H1 (cell line): ENCODE measurements at regions not wholly inside any gene's neighbourhood (a gene's known extent, or its start where the extent isn't known, plus 50 kb on each side); places are given as distances from the start of the nearest gene placed in this dataset.

Experiments
- CTCF ChIA-PET: fragments of 300-600 bp; sonication (Branson Sonifier 250); formaldehyde crosslinking; loops from one replicate; lab custom pipeline; 2021; ENCODE audit not compliant: partially characterized antibody; lab: Charles Lee
- POLR2A ChIA-PET: fragments of 300-600 bp; sonication (Branson Sonifier 250); formaldehyde crosslinking; loops from one replicate; lab custom pipeline; 2021; ENCODE audit warnings: inconsistent platforms; ENCODE audit not compliant: partially characterized antibody; lab: Charles Lee
- DNase-seq, 2 experiments: peaks; one replicate each; pipeline versions ENCODE4 v3.0.0 to v3.0.0-alpha.2; 2010 to 2022; ENCODE audit warnings: low spot score in 2 of 2, low read depth in 1 of 2, mixed read lengths in 1 of 2
- FAIRE-seq: peaks from 2 replicates; lab custom pipeline; 2011; peaks lifted over from hg19 to GRCh38; lab: Jason Lieb, UNC
- H2AFZ ChIP-seq: 2 replicates; pipeline ENCODE4 v1.8.1; 2012; ENCODE audit warnings: low read length, inconsistent platforms
- H2AK5ac ChIP-seq: 2 replicates; pipeline ENCODE4 v1.6.1; 2013; ENCODE audit warnings: low read depth, low read length
- H2BK120ac ChIP-seq: replicated peaks from 2 replicates; pipeline ENCODE3; 2013; ENCODE audit warnings: low read depth, low read length, inconsistent platforms
- H2BK12ac ChIP-seq: 2 replicates; pipeline ENCODE4 v1.6.1; 2013; ENCODE audit warnings: low read depth, low read length
- H2BK15ac ChIP-seq: 2 replicates; pipeline ENCODE4 v1.6.1; 2013; ENCODE audit warnings: low read length
- H2BK20ac ChIP-seq: 2 replicates; pipeline ENCODE4 v1.6.1; 2013; ENCODE audit warnings: low read length
- H2BK5ac ChIP-seq: 2 replicates; pipeline ENCODE4 v1.6.1; 2013; ENCODE audit warnings: low read depth, low read length
- H3K14ac ChIP-seq: 2 replicates; pipeline ENCODE4 v1.6.1; 2013; ENCODE audit warnings: inconsistent platforms; ENCODE audit not compliant: insufficient read length
- H3K18ac ChIP-seq: 2 replicates; pipeline ENCODE4 v1.6.1; 2013; ENCODE audit warnings: low read length; ENCODE audit errors: extremely low read depth
- H3K23ac ChIP-seq: 2 replicates; pipeline ENCODE4 v1.6.1; 2013; ENCODE audit warnings: inconsistent platforms; ENCODE audit not compliant: insufficient read length
- H3K23me2 ChIP-seq: 2 replicates; pipeline ENCODE4 v1.6.1; 2013; ENCODE audit warnings: low read depth, low read length
- H3K27ac ChIP-seq: 2 replicates; pipeline ENCODE4 v1.6.1; 2011; ENCODE audit warnings: low read depth, low read length, inconsistent platforms
- H3K27me3 ChIP-seq, 4 experiments: replicated peaks in 1 of 4; 1 replicate in 1 of 4; 2 replicates in 3 of 4; pipeline versions ENCODE4 v1.6.1 to v1.8.1; 2011 to 2013; ENCODE audit warnings: low read length in 3 of 4, mild to moderate bottlenecking in 3 of 4, inconsistent platforms in 2 of 4, mixed read lengths in 2 of 4, moderate library complexity in 1 of 4; ENCODE audit not compliant: control insufficient read depth in 3 of 4, insufficient read depth in 3 of 4; ENCODE audit errors: extremely low read depth in 1 of 4
- H3K36me3 ChIP-seq, 4 experiments: 2 replicates each; pipeline versions ENCODE4 v1.6.1 to v1.8.1; 2011 to 2013; ENCODE audit warnings: mild to moderate bottlenecking in 4 of 4, low read length in 3 of 4, moderate library complexity in 2 of 4, control low read depth in 1 of 4, inconsistent platforms in 1 of 4; ENCODE audit not compliant: insufficient read depth in 4 of 4, control insufficient read depth in 2 of 4
- H3K4ac ChIP-seq: replicated peaks from 2 replicates; pipeline ENCODE3; 2013; ENCODE audit warnings: low read length, low read depth, mixed read lengths, inconsistent platforms; ENCODE audit not compliant: insufficient read length
- H3K4me1 ChIP-seq, 4 experiments: replicated peaks in 1 of 4; 1 replicate in 1 of 4; 2 replicates in 3 of 4; pipeline versions ENCODE4 v1.6.1 to v1.8.1; 2011 to 2013; ENCODE audit warnings: low read length in 3 of 4, inconsistent platforms in 2 of 4, mixed read lengths in 1 of 4; ENCODE audit not compliant: insufficient read depth in 4 of 4, control insufficient read depth in 3 of 4
- H3K4me2 ChIP-seq, 2 experiments: 2 replicates each; pipeline versions ENCODE4 v1.6.1 to v1.8.1; 2011 to 2013; ENCODE audit warnings: low read depth in 2 of 2, low read length in 2 of 2, control low read depth in 1 of 2, inconsistent platforms in 1 of 2, mild to moderate bottlenecking in 1 of 2; ENCODE audit not compliant: insufficient read depth in 1 of 2
- H3K4me3 ChIP-seq, 4 experiments: fragments of 200-600, 300-600 bp in 1 of 4; sonication (generic), shearing (Covaris generic), sonication (Bioruptor Twin) in 1 of 4; 2 replicates each; pipeline versions ENCODE4 v1.5.1 to v1.8.1; 2011 to 2016; ENCODE audit warnings: low read length in 4 of 4, low read depth in 3 of 4, control low read depth in 2 of 4, inconsistent platforms in 2 of 4, mild to moderate bottlenecking in 2 of 4, mixed read lengths in 1 of 4, moderate library complexity in 1 of 4; ENCODE audit not compliant: insufficient read depth in 2 of 4; ENCODE audit errors: extremely low read depth in 1 of 4
- H3K56ac ChIP-seq: replicated peaks from 2 replicates; pipeline ENCODE3; 2013; ENCODE audit warnings: low read depth, mild to moderate bottlenecking, mixed read lengths, low read length, inconsistent platforms; ENCODE audit not compliant: insufficient read length
- H3K79me1 ChIP-seq: 2 replicates; pipeline ENCODE4 v1.6.1; 2013; ENCODE audit warnings: low read depth, low read length, control low read depth
- H3K79me2 ChIP-seq, 2 experiments: 2 replicates each; pipeline versions ENCODE4 v1.6.1 to v1.8.1; 2012 to 2013; ENCODE audit warnings: low read length in 2 of 2, mild to moderate bottlenecking in 2 of 2, inconsistent platforms in 1 of 2; ENCODE audit not compliant: insufficient read depth in 2 of 2, control insufficient read depth in 1 of 2
- H3K9ac ChIP-seq, 4 experiments: replicated peaks in 1 of 4; 1 replicate in 1 of 4; 2 replicates in 3 of 4; pipeline versions ENCODE4 v1.6.1 to v1.8.1; 2011 to 2013; ENCODE audit warnings: low read depth in 3 of 4, low read length in 3 of 4, control low read depth in 2 of 4, mild to moderate bottlenecking in 2 of 4, moderate library complexity in 2 of 4, inconsistent platforms in 1 of 4; ENCODE audit errors: extremely low read depth in 1 of 4
- H3K9me3 ChIP-seq, 2 experiments: 2 replicates each; pipeline versions ENCODE4 v1.6.1 to v1.8.1; 2012 to 2013; ENCODE audit warnings: mild to moderate bottlenecking in 2 of 2, moderate library complexity in 2 of 2, control low read depth in 1 of 2, inconsistent platforms in 1 of 2, low read depth in 1 of 2, low read length in 1 of 2, mixed read lengths in 1 of 2; ENCODE audit not compliant: insufficient read depth in 2 of 2
- H4K20me1 ChIP-seq, 2 experiments: replicated peaks in 1 of 2; 2 replicates each; pipeline versions ENCODE3 to v1.8.1; 2011 to 2013; ENCODE audit warnings: inconsistent platforms in 2 of 2, low read length in 2 of 2, mild to moderate bottlenecking in 1 of 2; ENCODE audit not compliant: insufficient read depth in 2 of 2, control insufficient read depth in 1 of 2
- H4K5ac ChIP-seq: 2 replicates; pipeline ENCODE4 v1.6.1; 2013; ENCODE audit warnings: low read length, low read depth, mixed read lengths, inconsistent platforms; ENCODE audit not compliant: insufficient read length
- H4K8ac ChIP-seq: 2 replicates; pipeline ENCODE4 v1.8.0; 2013; ENCODE audit warnings: mild to moderate bottlenecking, moderate library complexity, low read length, inconsistent platforms; ENCODE audit not compliant: insufficient read depth; ENCODE audit errors: extremely low read depth
- H4K91ac ChIP-seq: replicated peaks from 2 replicates; pipeline ENCODE3; 2013; ENCODE audit warnings: low read length, mixed read lengths, inconsistent platforms; ENCODE audit not compliant: insufficient read length
- FOSL1 ChIP-seq: IDR thresholded peaks from 2 replicates; pipeline ENCODE4 v1.6.1; 2011; ENCODE audit warnings: mild to moderate bottlenecking, low read depth, low read length, moderate library complexity; ENCODE audit not compliant: insufficient read depth
- KDM5A ChIP-seq: fragments of 200-600 bp; IDR thresholded peaks from 2 replicates; pipeline ENCODE4 v1.7.1; 2012; ENCODE audit warnings: mild to moderate bottlenecking, low read length, inconsistent platforms, mixed read lengths
- TAF7 ChIP-seq: optimal IDR thresholded peaks from 2 replicates; pipeline ENCODE3; 2011; ENCODE audit warnings: low read depth, mild to moderate bottlenecking, inconsistent platforms, low read length, moderate library complexity, borderline replicate concordance
- USF2 ChIP-seq: IDR thresholded peaks from 2 replicates; pipeline ENCODE4 v1.6.1; 2011; ENCODE audit warnings: low read length, improper control_type of control experiment
- WGBS, 2 experiments: shearing (Covaris generic) in 1 of 2; methylation state at CpG; one replicate each; pipeline versions ENCODE4 v1.1.6 to v1.1.7; 2013 to 2015; ENCODE audit warnings: low lambda C conversion rate in 2 of 2, mixed read lengths in 2 of 2, inconsistent platforms in 1 of 2, low coverage in 1 of 2, missing lambda C conversion rate in 1 of 2; ENCODE audit not compliant: insufficient replicate concordance in 2 of 2, insufficient coverage in 1 of 2, insufficient read length in 1 of 2; ENCODE audit errors: extremely low coverage in 1 of 2, missing lambda C conversion rate in 1 of 2; 5-methylcytosine and 5-hydroxymethylcytosine counted together

- FAIRE-seq (no peak), DNase-seq (no peak)
- H2BK12ac ChIP-seq = no peak overlapping the region
- POLR2A ChIA-PET = no interaction called here
- no peak overlapping the region for H3K18ac ChIP-seq
- no peaks in the 10 kb centered on the region for H3K23me2 ChIP-seq
- H3K9me3 ChIP-seq = no peaks in the 10 kb centered on the region
- H2BK15ac ChIP-seq = no peak overlapping the region
- no peak overlapping the region for H3K4me2 ChIP-seq
- no peak overlapping the region for H4K5ac ChIP-seq
- no peaks in the 10 kb centered on the region for H3K36me3 ChIP-seq
- no peak overlapping the region for H2BK5ac ChIP-seq
- no peak overlapping the region for H3K23ac ChIP-seq
- no peaks in the 10 kb centered on the region for H3K79me2 ChIP-seq
- no peak overlapping the region for H2BK120ac ChIP-seq
- WGBS, 2 experiments = 91% methylated on average over 4 of the region's 4 CpGs; no CpG with 5 or more reads in 1 of the 2 experiments
- no peak overlapping the region for H3K9ac ChIP-seq
- H3K4ac ChIP-seq = no peak overlapping the region
- H2AK5ac ChIP-seq = no peak overlapping the region
- no peak overlapping the region for H3K56ac ChIP-seq
- CTCF ChIA-PET = interaction anchor here (0.5 to 0.9 kb wide), 3 partner anchors 134 to 1114 kb away, joined by 3 to 4 read pairs (median 3); no protein-coding TSS in a partner anchor
- no peak overlapping the region for H2BK20ac ChIP-seq
- no peak overlapping the region for H3K14ac ChIP-seq
- H3K4me1 ChIP-seq = no peaks in the 10 kb centered on the region
- H4K8ac ChIP-seq = peak overlapping the region; percentile 11; the same call in 1 of the 2 replicates
- H4K91ac ChIP-seq = no peak overlapping the region
- no peak for TF ChIP-seq TAF7
- no peak for TF ChIP-seq FOSL1
- TF ChIP-seq USF2 = no peak
- no peak for TF ChIP-seq KDM5A
- peak overlapping the region; percentile 96 for H2AFZ ChIP-seq
- no peaks in the 10 kb centered on the region for H3K27me3 ChIP-seq
- H4K20me1 ChIP-seq = no peaks in the 10 kb centered on the region
- no peak overlapping the region for H3K4me3 ChIP-seq
- no peak overlapping the region for H3K27ac ChIP-seq
- H3K79me1 ChIP-seq = no peaks in the 10 kb centered on the region
These were observed 227.9 kb upstream of the CDH7 start for GRCh38 chr18:65522907-65523306.
